ENCODE measurements at regions not wholly inside any gene's neighbourhood (a gene's known extent, or its start where the extent isn't known, plus 50 kb on each side); places are given as distances from the start of the nearest gene placed in this dataset.

DNA sequence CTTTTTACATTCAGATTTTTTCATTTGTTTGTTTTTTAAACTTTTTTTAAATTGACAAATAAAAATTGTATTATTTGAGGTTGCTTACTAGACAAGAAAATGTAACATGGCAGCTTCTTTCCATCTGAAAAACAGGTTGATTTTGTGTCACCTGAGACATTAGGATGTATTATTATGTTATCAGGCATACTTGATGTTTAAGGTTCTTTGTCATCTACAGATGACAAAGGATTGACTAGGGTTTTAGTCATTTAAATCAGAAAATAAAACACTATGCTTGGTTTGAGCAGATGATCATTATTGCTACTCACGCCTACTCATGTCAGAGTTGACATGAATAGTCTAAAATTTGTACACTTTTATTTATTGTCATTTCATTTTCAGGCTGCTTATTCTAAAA lies 1494.5 kb downstream of the SLITRK5 start:
- no peaks in the 10 kb centered on the region for H3K9me3 ChIP-seq
- H3K4me3 ChIP-seq (replicated peaks in 1 of 3): no peak overlapping the region
- no peaks in the 10 kb centered on the region for H3K27me3 ChIP-seq
- 84 to 91% methylated on average over 1 of the region's 1 CpG for WGBS, 2 donors
- DNase-seq: no peak
- TF ChIP-seq POLR2A (IDR thresholded peaks at IDR 0.05) (no peak), CTCF (IDR thresholded peaks at IDR 0.05) (no peak)
- H3K4me1 ChIP-seq: no peaks in the 10 kb centered on the region
- no peak overlapping the region for H3K27ac ChIP-seq
- intact Hi-C loops (cut with DNase I): no loop called here
- no peaks in the 10 kb centered on the region for H3K36me3 ChIP-seq

- intact Hi-C loops (cut with DNase I): no loop called here
- TF ChIP-seq CTCF (IDR thresholded peaks at IDR 0.05) (no peak), POLR2A (IDR thresholded peaks at IDR 0.05) (no peak)
- Histone ChIP-seq H3K27me3 (no peaks in the 10 kb centered on the region), H3K36me3 (no peaks in the 10 kb centered on the region), H3K27ac (no peak overlapping the region), H3K4me1 (no peaks in the 10 kb centered on the region), H3K9me3 (no peaks in the 10 kb centered on the region), H3K4me3 (replicated peaks in 1 of 3) (no peak overlapping the region)
- no peak for DNase-seq
- WGBS, 2 donors: 83 to 92% methylated on average over 1 of the region's 1 CpG
These were observed 1498.8 kb downstream of the SLITRK5 start for GRCh38 chr13:89169951-89170350.

DNA sequence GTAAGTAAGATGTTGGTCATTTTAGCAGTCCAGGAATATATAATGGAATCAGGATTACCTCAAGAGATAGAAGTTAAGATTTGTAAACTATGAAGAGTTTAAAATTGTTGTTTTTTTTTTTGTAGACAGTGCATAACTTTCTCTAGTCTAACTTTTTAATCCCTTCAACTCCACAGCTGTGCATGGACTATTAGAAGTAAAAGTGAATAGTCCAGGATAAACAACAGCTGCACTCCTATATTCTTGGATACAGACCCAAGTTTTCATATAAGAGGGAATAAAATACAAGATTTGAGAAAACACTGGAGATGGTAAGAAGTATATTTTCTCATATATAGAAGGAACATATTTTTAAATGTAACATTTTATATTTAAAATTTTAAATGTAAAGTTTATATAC lies 1509.9 kb downstream of the SLITRK5 start:
- DNase-seq: no peak
- no peaks in the 10 kb centered on the region for H3K36me3 ChIP-seq
- H3K27me3 ChIP-seq: no peaks in the 10 kb centered on the region
- H3K9me3 ChIP-seq: no peaks in the 10 kb centered on the region
- TF ChIP-seq POLR2A (IDR thresholded peaks at IDR 0.05): no peak
- TF ChIP-seq CTCF (IDR thresholded peaks at IDR 0.05): no peak
- H3K4me1 ChIP-seq: no peaks in the 10 kb centered on the region
- H3K4me3 ChIP-seq (replicated peaks in 1 of 3): no peak overlapping the region
- intact Hi-C loops (cut with DNase I): no loop called here
- no peak overlapping the region for H3K27ac ChIP-seq

GRCh38 chr13:89199138-89199537 lies 1528.0 kb downstream of the SLITRK5 start:
- H3K36me3 ChIP-seq: no peaks in the 10 kb centered on the region
- no peaks in the 10 kb centered on the region for H3K9me3 ChIP-seq
- no peaks in the 10 kb centered on the region for H3K4me1 ChIP-seq
- WGBS, 2 donors: 61 to 63% methylated on average over 4 of the region's 4 CpGs
- DNase-seq: no peak
- H3K4me3 ChIP-seq (replicated peaks in 1 of 3): no peak overlapping the region
- no peak overlapping the region for H3K27ac ChIP-seq
- no peaks in the 10 kb centered on the region for H3K27me3 ChIP-seq
- TF ChIP-seq POLR2A (IDR thresholded peaks at IDR 0.05) (no peak), CTCF (IDR thresholded peaks at IDR 0.05) (no peak)
- intact Hi-C loops (cut with DNase I): no loop called here

DNA sequence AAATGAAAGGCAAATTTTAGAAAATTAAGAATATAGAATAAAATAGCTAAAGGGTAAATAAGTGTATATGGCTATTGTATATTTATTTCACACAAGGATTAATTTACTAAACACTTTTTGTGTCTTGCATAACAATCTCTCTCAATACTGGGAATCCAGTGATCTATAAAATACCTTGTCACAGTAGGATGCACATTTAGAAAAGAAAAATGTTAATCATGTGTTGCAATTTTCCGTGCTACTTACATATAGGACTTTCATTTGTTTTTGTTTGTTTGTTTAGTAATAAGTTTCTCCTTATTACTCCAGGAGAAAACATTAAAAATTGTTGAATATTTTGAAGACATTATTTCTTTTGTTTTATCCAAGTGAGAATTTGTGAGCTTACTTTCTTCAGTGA lies 1533.3 kb downstream of the SLITRK5 start:
- DNase-seq: no peak
- H3K9me3 ChIP-seq: no peaks in the 10 kb centered on the region
- 82 to 84% methylated on average over 1 of the region's 1 CpG for WGBS, 2 donors
- no peaks in the 10 kb centered on the region for H3K4me1 ChIP-seq
- H3K27me3 ChIP-seq: no peaks in the 10 kb centered on the region
- H3K36me3 ChIP-seq: no peaks in the 10 kb centered on the region
- TF ChIP-seq POLR2A (IDR thresholded peaks at IDR 0.05): no peak
- no peak for TF ChIP-seq CTCF (IDR thresholded peaks at IDR 0.05)
- intact Hi-C loops (cut with DNase I): no loop called here
- no peak overlapping the region for H3K4me3 ChIP-seq (replicated peaks in 1 of 3)
- no peak overlapping the region for H3K27ac ChIP-seq

All from thyroid gland (tissue), 4 donors.